B cell (primary cell): ENCODE measurements at regions not wholly inside any gene's neighbourhood (a gene's known extent, or its start where the extent isn't known, plus 50 kb on each side); places are given as distances from the start of the nearest gene placed in this dataset.

Source experiments
- ATAC-seq: fragments of 200-7000 bp; cut with Tn5 transposase; one replicate; pipeline ENCODE4 v1.10.0; 2021; ENCODE audit warnings: low read depth, mild to moderate bottlenecking, moderate number of reproducible peaks, moderate library complexity
- CTCF ChIA-PET: fragments of 350-600 bp; sonication (Branson Sonifier 250); formaldehyde crosslinking; loops from one replicate; lab custom pipeline; 2021; ENCODE audit warnings: antibody characterized with exemption, inconsistent platforms; lab: Charles Lee
- POLR2A ChIA-PET: fragments of 350-600 bp; sonication (Branson Sonifier 250); formaldehyde crosslinking; loops from one replicate; lab custom pipeline; 2021; ENCODE audit warnings: antibody characterized with exemption; lab: Charles Lee
- DNase-seq: peaks from one replicate; pipeline ENCODE4 v3.0.0; 2013
- H2AFZ ChIP-seq: 2 replicates; pipeline ENCODE4 v1.6.1; 2012; ENCODE audit warnings: mild to moderate bottlenecking, low read depth, low read length; ENCODE audit not compliant: insufficient read depth, poor library complexity, severe bottlenecking
- H3K27ac ChIP-seq, 2 donors: 1 replicate in 1 of 2; 2 replicates in 1 of 2; pipeline ENCODE4 v1.5.1; 2012 to 2013; ENCODE audit warnings: low read length in 2 of 2, mild to moderate bottlenecking in 2 of 2, moderate library complexity in 1 of 2
- H3K27me3 ChIP-seq, 4 experiments: fragments of 200-600 bp in 1 of 4; sonication (generic) in 1 of 4; replicated peaks in 1 of 4; 1 replicate in 2 of 4; 2 replicates in 2 of 4; pipeline versions ENCODE4 v1.6.1 to v1.7.0; 2013 to 2016; ENCODE audit warnings: low read length in 3 of 4, mild to moderate bottlenecking in 2 of 4, mixed read lengths in 1 of 4, moderate library complexity in 1 of 4; ENCODE audit not compliant: insufficient read depth in 4 of 4, control insufficient read depth in 3 of 4; ENCODE audit errors: control extremely low read depth in 1 of 4
- H3K36me3 ChIP-seq, 2 experiments: replicated peaks in 1 of 2; 1 replicate in 1 of 2; 2 replicates in 1 of 2; pipeline versions ENCODE4 v1.6.1 to v1.7.1; 2013; ENCODE audit warnings: low read length in 1 of 2; ENCODE audit not compliant: insufficient read depth in 2 of 2, control insufficient read depth in 1 of 2; ENCODE audit errors: control extremely low read depth in 1 of 2, extremely low read depth in 1 of 2
- H3K4me1 ChIP-seq, 2 donors: fragments of 200-600 bp in 1 of 2; sonication (generic) in 1 of 2; 1 replicate in 1 of 2; 2 replicates in 1 of 2; pipeline versions ENCODE4 v1.5.1 to v1.6.1; 2013 to 2017; ENCODE audit warnings: low read length in 2 of 2; ENCODE audit not compliant: control insufficient read depth in 2 of 2, insufficient read depth in 2 of 2
- H3K4me2 ChIP-seq: replicated peaks from 2 replicates; pipeline ENCODE3; 2012; ENCODE audit warnings: mild to moderate bottlenecking, low read depth, low read length; ENCODE audit not compliant: poor library complexity, severe bottlenecking
- H3K4me3 ChIP-seq, 5 experiments: fragments of 200-600 bp in 1 of 5; sonication (generic) in 1 of 5; 1 replicate in 3 of 5; 2 replicates in 2 of 5; pipeline versions ENCODE4 v1.5.1 to v1.7.0; 2011 to 2016; ENCODE audit warnings: low read length in 4 of 5, mild to moderate bottlenecking in 4 of 5, low read depth in 2 of 5, control low read depth in 1 of 5, moderate library complexity in 1 of 5; ENCODE audit not compliant: insufficient read depth in 1 of 5; ENCODE audit errors: control extremely low read depth in 1 of 5, extremely low read depth in 1 of 5
- H3K79me2 ChIP-seq: fragments of 200-600 bp; sonication (generic); one replicate; pipeline ENCODE4 v1.6.0; 2016; ENCODE audit warnings: low read length; ENCODE audit not compliant: control insufficient read depth, insufficient read depth
- H3K9ac ChIP-seq: fragments of 200-600 bp; sonication (generic); 2 replicates; pipeline ENCODE4 v1.6.1; 2017; ENCODE audit warnings: mild to moderate bottlenecking, low read length, moderate library complexity
- H3K9me3 ChIP-seq, 3 donors: one replicate each; pipeline versions ENCODE4 v1.6.1 to v1.7.1; 2013; ENCODE audit warnings: low read length in 2 of 3; ENCODE audit not compliant: control insufficient read depth in 2 of 3, insufficient read depth in 1 of 3; ENCODE audit errors: control extremely low read depth in 1 of 3
- H4K20me1 ChIP-seq: 2 replicates; pipeline ENCODE4 v1.6.0; 2012; ENCODE audit warnings: mild to moderate bottlenecking, low read length; ENCODE audit not compliant: insufficient read depth, control insufficient read depth, poor library complexity, severe bottlenecking
- H3K27ac Mint-ChIP-seq: one replicate; pipeline ENCODE4 v1.8.0; 2021; ENCODE audit warnings: mixed read lengths
- H3K27me3 Mint-ChIP-seq: one replicate; pipeline ENCODE4 v1.8.0; 2021; ENCODE audit warnings: mixed read lengths
- H3K4me1 Mint-ChIP-seq: one replicate; pipeline ENCODE4 v1.8.0; 2021; ENCODE audit warnings: mixed read lengths
- H3K4me3 Mint-ChIP-seq: one replicate; pipeline ENCODE4 v1.8.0; 2021; ENCODE audit warnings: mixed read lengths
- H3K9me3 Mint-ChIP-seq: one replicate; pipeline ENCODE4 v1.8.0; 2022; ENCODE audit warnings: mixed read lengths; ENCODE audit not compliant: insufficient read depth
- EZH2 ChIP-seq: IDR thresholded peaks from 2 replicates; pipeline ENCODE4 v1.6.1; 2012; ENCODE audit warnings: borderline replicate concordance, low read depth, mild to moderate bottlenecking, moderate library complexity, low read length; ENCODE audit not compliant: insufficient read depth, poor library complexity, severe bottlenecking
- WGBS: methylation state at CpG from one replicate; pipeline ENCODE4 v1.1.5; 2013; ENCODE audit warnings: missing lambda C conversion rate; ENCODE audit not compliant: insufficient coverage; 5-methylcytosine and 5-hydroxymethylcytosine counted together
- intact Hi-C: fragments of 100-400 bp; cut with micrococcal nuclease; formaldehyde crosslinking; loops from one replicate; pipeline ENCODE4 v1.10.0; 2022
- TF ChIP-seq, protein P1 (sequence below): fragments of 200-600 bp; IDR thresholded peaks from one replicate; pipeline ENCODE4 v1.8.0; 2022; ENCODE audit warnings: antibody characterized with exemption, mild to moderate bottlenecking

DNA sequence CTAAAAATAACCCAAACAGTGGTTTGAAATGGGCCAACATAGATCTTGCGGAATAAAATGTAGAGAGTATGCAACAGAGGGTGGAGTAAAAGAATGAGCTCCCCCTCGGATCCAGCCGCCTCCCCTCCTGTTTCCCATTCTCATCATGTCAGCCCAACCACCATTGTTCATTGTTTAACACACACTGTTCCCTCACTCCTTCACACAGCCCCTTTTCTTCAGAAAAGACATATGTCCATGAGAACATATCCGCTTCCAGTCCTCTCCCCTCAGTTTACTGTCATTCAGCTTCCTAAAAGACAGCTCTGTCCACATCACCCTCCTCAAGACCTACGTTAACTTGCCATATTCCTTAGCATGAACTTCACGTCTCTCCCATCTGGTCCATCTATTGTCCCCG lies 62.9 kb upstream of the SERTAD2 start:
- no peak overlapping the region for H3K27ac Mint-ChIP-seq
- Histone ChIP-seq H3K27ac (no peak overlapping the region), H3K79me2 (peaks cover 32% of the 10 kb centered on the region), H3K36me3 (no peaks in the 10 kb centered on the region), H4K20me1 (no peaks in the 10 kb centered on the region), H3K4me1 (peaks cover 6 to 12% of the 10 kb centered on the region in 2 donors), H3K9me3 (no peaks in the 10 kb centered on the region), H3K9ac (no peak overlapping the region), H3K4me3 (no peak overlapping the region), H3K27me3 (no peaks in the 10 kb centered on the region), H2AFZ (no peak overlapping the region), H3K4me2 (no peak overlapping the region)
- H3K4me3 Mint-ChIP-seq = no peak overlapping the region
- DNase-seq = no peak
- 100% methylated on average over 5 of the region's 7 CpGs for WGBS
- H3K4me1 Mint-ChIP-seq = peaks cover 11% of the 10 kb centered on the region
- intact Hi-C loops = no loop called here
- ChIA-PET CTCF (interaction anchor here (1.0 kb wide), 1 partner anchor 11 kb away, joined by 3 read pairs; no protein-coding TSS in a partner anchor), POLR2A (no interaction called here)
- ATAC-seq = no peak
- TF ChIP-seq, protein P1, sequence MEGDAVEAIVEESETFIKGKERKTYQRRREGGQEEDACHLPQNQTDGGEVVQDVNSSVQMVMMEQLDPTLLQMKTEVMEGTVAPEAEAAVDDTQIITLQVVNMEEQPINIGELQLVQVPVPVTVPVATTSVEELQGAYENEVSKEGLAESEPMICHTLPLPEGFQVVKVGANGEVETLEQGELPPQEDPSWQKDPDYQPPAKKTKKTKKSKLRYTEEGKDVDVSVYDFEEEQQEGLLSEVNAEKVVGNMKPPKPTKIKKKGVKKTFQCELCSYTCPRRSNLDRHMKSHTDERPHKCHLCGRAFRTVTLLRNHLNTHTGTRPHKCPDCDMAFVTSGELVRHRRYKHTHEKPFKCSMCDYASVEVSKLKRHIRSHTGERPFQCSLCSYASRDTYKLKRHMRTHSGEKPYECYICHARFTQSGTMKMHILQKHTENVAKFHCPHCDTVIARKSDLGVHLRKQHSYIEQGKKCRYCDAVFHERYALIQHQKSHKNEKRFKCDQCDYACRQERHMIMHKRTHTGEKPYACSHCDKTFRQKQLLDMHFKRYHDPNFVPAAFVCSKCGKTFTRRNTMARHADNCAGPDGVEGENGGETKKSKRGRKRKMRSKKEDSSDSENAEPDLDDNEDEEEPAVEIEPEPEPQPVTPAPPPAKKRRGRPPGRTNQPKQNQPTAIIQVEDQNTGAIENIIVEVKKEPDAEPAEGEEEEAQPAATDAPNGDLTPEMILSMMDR = no peak
- no peak for TF ChIP-seq EZH2
- H3K9me3 Mint-ChIP-seq = no peaks in the 10 kb centered on the region
- H3K27me3 Mint-ChIP-seq = no peaks in the 10 kb centered on the region

GRCh38 chr2:64718250-64718885 lies 64.7 kb upstream of the SERTAD2 start:
- peaks cover 6 to 12% of the 10 kb centered on the region in 2 donors for H3K4me1 ChIP-seq
- no peaks in the 10 kb centered on the region for H3K27me3 ChIP-seq
- WGBS = 90% methylated on average over 2 of the region's 4 CpGs
- Mint-ChIP-seq H3K4me1 (peaks cover 9% of the 10 kb centered on the region), H3K9me3 (no peaks in the 10 kb centered on the region), H3K4me3 (no peak overlapping the region), H3K27ac (no peak overlapping the region), H3K27me3 (no peaks in the 10 kb centered on the region)
- no peak overlapping the region for H3K9ac ChIP-seq
- H3K27ac ChIP-seq = no peak overlapping the region
- no peak for DNase-seq
- no peaks in the 10 kb centered on the region for H3K9me3 ChIP-seq
- no peak for TF ChIP-seq EZH2
- TF ChIP-seq, protein P1 = no peak
- H3K4me3 ChIP-seq = no peak overlapping the region
- ChIA-PET CTCF (interaction anchor here (0.6 to 1.5 kb wide), 4 partner anchors 9 to 76 kb away, joined by 3 to 8 read pairs (median 4); no protein-coding TSS in a partner anchor), POLR2A (no interaction called here)
- intact Hi-C loops = no loop called here
- no peak overlapping the region for H3K4me2 ChIP-seq
- H3K36me3 ChIP-seq = no peaks in the 10 kb centered on the region
- no peaks in the 10 kb centered on the region for H4K20me1 ChIP-seq
- peaks cover 29% of the 10 kb centered on the region for H3K79me2 ChIP-seq
- H2AFZ ChIP-seq = no peak overlapping the region
- no peak for ATAC-seq
